GM04503 (cell line): ENCODE measurements at regions not wholly inside any gene's neighbourhood (a gene's known extent, or its start where the extent isn't known, plus 50 kb on each side); places are given as distances from the start of the nearest gene placed in this dataset.
"Not testable (repeated sequence)": the region's sequence is repeated elsewhere in the genome, so short reads cannot be mapped to it uniquely, and the experiment has no call there.

ENCODE experiments used
- DNase-seq: peaks from one replicate; pipeline ENCODE4 v3.0.0-alpha.2; 2012; ENCODE audit warnings: low read depth

DNA sequence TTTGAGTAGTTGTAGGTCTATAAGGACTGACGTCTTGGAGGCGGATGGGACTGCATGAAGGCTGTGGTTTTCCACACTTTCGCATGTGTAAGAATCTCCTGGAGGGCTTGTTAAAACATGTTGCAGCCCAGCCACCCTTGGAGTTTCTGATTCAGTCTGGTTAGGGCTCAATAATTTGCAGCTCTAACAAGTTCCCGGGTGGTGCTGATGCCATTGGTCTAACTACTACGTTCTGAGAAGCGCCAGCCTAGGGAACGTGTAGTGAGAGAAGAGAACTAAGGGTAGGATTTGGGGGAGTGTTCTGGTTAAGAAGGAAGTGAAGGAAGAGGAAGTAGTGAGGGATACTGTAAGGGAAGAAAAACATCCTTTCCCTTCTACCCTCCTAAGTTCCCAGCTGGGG lies 138.9 kb downstream of the LARP7 start:
- DNase-seq: no peak

DNA sequence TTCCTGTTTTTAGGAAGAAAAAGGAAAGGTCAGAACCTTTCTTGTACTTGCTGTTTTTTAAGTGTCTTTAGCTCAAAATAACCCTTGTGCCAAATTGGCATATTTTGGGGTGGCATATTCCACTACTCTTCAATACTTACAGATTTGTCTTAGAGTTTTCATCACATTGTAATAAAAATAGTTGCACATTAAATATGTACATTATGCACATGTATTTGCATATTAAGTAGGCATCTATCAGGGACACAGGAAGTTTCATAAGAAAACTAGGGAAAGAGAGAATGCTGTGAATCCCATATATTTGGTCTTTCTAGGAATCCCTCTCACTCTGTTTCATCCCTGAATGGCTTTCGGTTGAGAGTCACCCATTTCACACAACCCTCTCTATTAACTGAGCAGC lies 139.6 kb downstream of the LARP7 start:
- DNase-seq: no peak

DNA sequence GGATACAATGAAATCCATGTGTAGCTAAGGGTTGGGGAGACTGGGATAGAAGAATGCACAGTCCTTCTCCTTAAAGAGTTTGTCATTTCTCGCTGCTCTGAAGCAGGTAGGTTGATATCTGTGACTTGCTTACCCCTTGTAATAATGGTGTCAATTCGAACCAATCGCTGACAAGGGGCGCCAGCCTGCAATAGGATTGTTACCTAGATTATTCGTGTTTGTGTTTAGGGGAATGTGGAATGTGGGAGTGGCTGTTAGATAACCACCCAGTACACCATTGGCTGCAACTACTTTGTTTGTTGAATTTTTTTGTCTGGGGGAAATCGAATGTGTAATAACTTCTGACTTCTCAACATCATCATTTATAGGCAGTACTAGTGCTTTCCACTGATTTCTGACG lies 141.6 kb downstream of the LARP7 start:
- DNase-seq: no peak

DNA sequence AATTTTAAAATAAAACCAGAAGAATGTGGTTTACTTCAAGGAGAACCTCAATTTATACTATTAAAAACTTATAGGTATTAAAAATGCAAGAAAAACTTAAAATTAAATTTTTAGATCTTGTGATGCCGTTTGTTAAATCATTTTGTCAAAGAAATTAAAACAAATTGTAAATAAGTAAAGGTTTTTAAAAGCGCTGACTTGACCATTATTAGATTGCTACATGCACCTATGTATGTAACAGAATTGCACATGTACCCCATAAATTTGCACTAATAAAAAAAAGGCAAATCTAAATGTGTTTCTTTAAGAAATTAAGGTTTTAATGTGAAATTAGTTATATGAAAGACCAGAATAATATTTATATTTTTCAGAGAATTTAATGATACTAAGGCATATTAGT lies 156.1 kb downstream of the LARP7 start:
- no peak for DNase-seq

DNA sequence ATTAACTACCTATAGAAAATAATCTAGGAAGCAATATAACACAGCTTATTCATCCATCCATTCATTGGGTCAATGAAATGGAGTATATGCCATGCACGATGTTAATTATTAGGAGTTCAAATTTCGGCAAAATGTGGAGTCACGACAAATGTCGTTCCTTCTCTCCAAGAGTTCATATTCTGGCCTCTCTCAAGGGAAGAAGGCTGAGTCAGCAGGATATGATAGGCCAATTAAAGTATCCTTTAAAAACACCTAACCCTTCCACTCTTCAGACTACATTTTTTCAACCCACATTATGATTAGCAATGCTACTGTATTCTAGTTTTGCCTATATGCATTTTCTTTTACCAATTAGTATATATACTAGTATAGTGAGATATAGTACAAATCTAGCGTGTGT lies 163.1 kb downstream of the LARP7 start:
- DNase-seq: no peak

DNA sequence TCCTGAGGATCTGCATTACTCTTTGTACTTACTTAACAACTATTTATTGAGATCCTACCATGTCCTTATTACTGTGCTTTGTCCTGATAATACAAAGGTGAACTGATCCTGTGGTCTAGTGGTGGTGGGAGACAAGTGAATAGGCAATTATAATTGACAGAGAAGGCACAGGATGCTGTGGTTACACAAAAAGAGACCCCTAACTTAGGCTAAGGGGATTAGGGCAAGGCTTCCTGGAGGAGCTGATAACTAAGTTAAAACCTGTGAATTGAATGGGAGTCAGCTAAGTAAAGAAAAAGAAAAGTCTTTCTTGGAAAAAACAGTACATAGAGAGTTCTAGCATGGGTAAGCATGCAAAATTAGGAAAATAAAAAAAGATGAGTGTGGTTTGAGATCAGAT lies 164.4 kb downstream of the LARP7 start:
- DNase-seq: no peak

DNA sequence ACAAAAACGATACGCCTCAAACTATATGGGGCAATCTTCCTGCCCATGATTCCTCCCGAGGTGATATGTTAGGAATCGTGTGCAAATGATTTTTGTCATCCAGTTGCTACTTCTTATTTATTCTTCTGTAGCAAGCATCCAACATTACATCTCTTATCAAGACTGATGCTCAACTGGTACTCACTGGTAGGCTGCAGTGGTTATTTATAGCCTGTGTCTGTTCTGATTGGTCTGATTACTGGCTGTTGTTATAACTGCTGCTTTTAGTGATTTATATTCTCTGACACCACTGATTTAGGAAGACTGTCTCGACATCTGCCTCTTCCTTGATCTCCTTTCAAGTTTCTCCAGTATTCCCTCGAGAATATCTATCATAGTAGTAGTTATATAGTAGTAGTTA lies 165.8 kb downstream of the LARP7 start:
- DNase-seq: no peak

DNA sequence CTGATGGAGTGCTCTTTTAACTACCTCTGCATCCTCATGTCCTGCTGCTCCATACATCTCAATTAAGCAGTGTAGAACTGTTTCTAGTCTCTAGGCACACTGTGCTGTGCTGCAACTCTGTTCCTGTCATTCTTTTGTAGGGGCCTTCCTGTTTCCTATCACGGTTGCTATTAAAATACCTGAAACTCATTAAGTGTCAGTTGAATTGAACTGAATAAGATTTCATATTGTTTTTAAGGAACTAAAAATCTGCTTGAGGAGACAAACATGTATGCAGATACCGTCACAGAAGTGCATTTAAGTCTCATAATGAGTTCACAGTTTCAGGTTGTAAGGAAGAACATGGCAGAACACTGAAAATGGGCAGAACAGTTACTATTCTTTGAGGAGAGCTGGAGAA lies 170.1 kb downstream of the LARP7 start:
- no peak for DNase-seq

DNA sequence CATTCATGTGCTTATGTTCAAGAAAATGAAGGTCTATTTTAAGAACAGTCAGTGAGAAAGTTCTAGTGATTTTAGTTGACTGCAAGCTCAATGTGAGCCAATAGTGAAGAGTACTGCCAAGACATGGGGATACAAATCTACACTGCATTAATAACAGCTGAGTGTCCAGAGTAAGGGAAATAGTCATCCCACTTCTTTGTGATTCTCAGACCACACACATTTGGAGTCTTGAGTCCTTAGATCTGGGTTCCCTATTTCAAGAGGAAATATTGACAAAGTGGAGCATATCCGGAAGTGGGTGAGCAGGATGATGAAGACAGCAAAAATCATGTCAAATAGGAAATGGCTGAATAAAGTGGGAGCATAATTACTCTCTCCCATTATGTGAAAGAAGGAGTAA lies 171.1 kb downstream of the LARP7 start:
- DNase-seq: no peak

DNA sequence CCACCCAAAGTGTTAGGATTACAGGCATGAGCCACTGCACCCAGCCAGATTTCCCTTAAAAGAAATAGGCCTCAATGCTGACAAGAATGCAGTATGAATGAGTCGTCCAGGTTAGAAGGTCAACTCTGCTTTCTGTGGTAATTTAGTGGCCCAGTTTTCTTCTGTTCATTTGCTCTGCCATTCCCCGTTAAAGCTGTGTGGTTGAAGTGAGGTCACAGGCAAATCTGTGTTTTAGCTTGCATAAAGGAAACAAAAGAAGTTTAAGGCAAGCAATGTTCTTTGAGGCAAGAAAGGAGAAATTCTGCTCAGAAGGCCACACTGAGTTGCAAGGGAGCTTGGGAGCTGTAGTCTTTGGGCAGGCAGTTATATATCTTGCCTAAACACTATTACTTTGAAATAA lies 176.8 kb downstream of the LARP7 start:
- peak; percentile 30 for DNase-seq

DNA sequence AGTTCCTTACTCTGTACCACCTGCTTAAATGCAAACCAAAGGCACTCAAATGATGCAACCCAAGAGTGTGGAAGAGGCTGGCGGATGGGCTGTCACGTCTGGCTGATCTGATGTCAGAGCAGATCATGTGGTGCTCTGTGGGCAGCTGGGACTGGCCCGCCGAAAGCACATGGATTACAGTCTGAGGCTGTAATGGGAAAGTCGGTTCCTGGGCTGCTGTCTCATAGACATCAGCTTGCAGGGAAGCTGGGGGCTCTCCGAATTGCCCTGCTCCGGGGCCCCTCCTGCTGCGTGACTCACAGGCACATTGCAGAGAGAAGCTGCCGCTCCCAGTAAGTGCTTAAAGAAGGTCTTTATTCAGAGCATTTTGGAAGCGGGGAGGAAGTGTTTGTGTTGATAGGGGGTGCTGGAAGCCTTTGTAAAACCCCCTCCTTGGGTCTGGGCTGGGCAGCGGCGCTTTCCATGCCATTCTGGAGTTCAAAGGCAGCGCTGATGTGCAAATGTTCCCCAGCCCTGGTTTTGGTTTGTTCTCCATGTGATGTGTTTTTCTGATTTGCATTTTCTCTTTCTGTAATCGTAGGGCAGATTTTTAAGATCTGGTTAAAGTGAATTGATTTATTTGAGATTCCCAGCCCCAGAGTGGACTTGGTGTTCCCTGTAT lies 181.1 kb downstream of the LARP7 start:
- DNase-seq: peak; percentile 51

DNA sequence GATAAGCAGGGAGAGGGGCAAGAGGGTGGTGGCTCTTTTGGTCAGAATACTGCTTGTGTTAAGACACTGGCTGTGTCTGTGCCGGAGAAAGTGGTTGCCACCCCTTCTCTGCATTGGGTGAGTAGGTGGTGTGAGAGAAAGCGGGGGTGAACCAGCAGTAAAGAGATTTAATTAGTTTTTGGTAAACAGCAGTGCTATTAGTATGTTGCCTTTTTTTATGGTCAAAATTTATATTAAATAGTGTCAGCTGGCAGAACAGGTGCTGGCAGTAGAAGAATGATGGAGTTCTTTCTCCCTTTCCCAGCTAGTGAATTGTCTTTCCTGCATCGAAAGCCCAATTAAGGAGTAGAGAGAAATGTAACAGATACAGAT lies 181.6 kb downstream of the LARP7 start:
- no peak for DNase-seq

DNA sequence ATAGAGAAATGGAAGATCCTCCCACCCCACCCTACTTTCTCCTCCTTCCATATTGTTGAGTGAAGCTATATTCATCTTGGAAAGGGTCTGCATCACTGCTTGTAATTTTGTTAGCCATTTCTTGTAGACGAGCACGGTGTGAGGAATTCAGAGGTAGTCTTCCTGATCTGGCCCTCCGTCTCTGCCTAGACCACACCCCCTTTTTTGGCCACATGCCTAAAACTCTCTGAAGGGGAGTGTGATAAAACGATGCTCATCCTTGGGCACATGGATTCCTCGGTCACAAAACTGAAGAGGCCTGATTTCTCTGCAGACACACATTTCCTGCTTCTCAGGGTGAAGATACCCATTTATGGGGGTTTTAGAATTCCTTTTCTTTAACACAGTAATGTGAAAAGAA lies 182.8 kb downstream of the LARP7 start:
- no peak for DNase-seq

DNA sequence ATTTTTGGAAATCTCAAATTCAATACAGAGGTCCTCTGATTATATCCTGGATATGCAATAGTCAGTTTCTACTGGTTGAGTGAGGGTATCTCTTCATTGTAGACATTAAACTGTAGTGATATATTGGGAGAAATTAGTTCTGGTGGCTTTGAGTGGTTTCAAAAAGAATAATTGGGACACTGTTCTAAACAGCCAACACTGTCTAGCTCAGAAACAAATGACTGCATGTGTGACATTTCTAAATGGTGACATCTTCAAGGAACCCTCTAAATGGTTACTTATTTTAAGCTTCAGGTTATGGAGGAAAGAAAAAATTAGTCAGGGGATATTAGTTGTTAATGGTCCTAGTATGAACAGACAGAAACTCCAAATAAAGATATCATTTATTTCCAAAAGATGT lies 186.2 kb downstream of the LARP7 start:
- no peak for DNase-seq

DNA sequence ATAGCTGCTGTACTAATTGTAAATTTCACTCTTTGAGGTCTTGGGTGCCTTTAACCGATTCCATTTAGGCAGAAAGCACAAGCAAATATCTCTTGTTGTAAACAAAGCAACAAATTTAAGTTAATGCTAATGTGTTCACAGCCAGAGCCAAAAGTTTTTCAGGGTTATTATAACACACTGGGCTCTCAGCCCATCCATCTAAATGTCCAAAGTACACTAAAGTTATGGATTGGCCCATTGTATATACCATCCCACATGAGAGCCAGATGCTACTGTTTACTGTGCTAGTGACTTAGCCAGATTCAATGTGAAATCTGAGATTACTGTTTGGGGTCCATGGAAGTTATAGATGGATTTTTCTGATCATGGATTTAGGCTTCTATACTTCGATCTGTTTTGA lies 186.7 kb downstream of the LARP7 start:
- no peak for DNase-seq

DNA sequence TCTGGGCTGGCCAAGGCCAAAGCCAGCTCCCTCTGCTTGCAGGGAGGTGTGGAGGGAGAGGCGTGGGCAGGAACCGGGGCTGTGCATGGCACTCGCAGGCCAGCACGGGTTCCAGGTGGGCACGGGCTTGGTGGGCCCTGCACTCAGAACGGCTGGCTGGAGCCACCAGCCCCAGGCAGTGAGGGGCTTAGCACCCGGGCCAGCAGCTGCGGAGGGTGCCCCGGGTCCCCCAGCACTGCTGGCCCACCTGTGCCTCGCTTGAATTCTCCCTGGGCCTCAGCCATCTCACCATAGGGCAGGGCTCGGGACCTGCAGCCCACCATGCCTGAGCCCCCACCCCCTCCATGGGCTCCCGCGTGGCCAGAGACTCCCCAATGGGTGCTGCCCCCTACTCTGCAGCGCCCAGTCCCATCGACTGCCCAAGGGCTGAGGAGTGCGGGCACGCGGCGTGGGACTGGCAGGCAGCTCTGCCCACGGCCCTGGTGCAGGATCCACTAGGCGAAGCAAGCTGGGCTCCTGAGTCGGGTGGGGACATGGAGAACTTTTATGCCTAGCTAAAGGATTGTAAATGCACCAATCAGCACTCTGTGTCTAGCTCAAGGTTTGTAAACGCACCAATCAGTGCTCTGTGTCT lies 193.9 kb downstream of the LARP7 start:
- no peak for DNase-seq

DNA sequence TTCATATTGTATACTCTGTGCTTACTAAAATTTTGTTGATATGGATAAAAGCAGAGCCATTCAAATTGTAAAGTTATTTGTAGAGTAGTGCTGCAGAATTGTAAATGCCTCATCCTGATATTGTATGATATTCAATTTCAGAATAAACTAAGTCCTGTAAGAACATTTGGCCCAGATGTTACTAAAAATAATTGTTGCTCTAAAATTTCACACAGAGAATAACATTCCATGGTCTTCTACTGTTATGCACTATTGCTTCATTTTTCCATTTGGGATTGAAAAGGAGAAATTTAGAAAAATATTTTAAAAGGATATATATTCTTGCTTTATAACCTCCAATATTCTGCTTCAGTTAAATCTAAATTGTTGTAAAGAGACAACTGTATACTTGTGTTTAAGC lies 195.6 kb downstream of the LARP7 start:
- DNase-seq: no peak

DNA sequence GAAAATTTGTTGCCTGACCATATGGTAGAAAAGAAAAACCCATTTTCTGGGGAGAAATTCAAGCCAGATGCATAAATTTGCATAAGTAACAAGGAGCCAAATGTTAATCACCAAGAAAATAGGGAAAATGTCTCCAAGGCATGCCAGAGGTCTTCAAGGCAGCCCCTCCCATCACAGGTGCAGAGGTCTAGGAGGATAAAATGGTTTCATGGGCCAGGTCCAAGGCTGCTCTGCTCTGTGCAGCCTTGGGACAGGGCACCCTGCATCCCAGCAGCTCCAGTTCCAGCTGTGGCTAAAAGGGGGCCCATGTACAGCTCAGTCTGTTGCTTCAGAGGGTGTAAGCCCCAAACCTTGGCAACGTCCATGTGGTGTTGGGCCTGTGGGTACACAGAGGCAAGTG lies 200.0 kb downstream of the LARP7 start:
- DNase-seq: no peak

DNA sequence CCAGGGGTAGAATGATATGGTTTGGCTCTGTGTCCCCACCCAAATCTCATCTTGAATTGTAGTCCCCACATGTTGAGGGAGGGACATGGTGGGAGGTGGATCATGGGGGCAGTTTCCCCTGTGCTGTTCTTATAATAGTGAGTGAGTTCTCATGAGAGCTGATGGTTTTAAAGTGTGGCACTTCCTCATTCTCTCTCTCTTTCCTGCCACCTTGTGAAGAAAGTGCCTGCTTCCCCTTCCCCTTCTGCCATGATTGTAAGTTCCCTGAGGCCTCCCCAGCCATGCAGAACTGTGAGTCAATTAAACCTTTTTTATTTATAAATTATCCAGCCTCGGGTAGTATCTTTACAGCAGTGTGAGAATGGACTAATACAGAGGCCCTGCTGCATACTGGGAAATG lies 201.1 kb downstream of the LARP7 start:
- not testable (repeated sequence) for DNase-seq

DNA sequence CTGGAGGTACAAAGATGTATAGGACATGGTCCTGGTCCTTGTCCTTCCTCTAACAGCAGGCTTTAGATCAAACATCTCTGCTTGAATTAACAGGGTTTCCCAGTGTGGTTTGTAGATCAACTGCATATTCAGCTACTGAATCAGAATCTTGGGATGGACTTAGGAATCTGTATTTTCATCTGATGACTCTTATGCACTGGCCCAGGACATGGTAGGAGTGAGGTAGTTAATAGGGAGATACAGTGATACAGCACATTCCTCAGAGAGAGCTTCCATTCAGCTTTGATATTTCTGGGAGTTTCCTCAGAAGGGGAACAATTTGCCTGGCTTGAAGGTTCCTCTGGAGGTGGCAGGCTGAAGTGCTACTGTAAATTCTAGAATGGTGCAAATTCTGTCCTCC lies 203.1 kb downstream of the LARP7 start:
- DNase-seq: peak; percentile 41

DNA sequence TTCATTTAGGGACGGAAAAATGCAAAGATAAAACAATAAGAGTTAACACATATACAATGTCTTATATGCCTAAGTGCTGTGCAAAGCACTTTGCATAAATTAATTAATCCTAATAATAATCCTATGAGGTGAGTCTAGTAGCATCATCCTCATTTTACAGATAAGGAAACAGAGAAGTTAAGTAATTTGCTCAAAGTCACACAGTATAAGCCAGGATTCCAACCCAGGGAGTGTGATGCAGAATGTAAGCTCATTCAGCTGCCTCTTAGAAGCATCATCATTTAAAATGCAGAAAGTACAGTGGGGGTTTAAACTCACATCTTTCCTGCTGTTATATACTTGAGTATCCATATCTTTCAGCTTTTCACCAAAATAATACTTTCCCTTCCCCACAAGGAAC lies 203.7 kb downstream of the LARP7 start:
- DNase-seq: no peak

DNA sequence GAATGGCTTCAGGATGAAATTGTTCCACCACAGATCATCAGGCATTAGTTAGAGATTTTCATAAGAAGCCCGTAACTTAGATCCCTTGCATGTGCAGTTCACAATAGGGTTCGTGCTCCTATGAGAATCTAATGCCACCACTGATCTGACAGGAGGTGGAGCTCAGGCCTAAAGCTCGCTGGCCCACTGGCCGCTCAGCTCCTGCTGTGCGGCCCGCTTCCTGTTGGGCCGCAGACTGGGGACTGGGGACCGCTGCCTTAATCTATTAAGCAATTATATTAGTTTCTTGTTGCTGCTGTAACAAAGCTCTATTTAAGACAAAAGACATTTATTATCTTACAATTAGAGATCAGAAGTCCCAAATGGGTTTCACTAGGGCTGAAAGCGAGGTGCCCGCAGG lies 205.6 kb downstream of the LARP7 start:
- DNase-seq: no peak

DNA sequence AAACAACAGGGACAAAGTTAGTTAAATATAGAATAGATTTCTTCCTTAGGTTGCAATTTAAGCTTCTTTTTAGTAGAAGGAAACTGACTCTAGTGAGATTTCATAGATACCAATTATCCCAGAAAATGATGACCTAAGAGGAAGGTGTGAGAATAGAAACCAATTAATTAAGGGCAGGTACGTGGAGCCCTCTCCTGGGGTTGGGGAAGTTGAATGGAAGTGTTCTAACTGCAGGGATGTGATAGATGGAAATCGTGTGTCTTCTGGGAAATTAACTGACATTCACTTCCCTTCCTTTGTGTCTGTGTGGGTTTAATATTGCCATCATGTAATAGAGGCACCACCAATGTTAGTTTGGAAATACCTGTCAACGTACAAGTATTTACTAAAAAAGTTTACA lies 204.1 kb upstream of the ANK2 start:
- DNase-seq: no peak

DNA sequence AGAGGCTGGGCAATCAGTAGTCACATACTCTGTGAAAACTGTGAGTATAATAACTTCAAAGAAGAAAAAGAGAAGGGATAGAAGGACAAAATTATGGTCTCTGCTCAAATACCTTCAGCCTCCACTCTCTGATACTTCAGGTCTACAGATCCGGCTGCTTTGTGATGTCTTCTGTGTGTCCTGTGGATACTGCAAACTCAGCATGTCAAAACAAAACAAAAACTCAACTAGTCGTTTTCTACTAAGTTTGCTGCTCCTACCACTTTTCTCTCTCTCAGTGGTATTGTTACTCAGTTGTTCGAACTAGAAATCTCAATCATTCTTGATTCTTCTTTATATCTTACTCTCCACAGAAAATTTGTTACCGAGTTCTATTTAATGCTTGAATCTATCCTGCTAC lies 202.4 kb upstream of the ANK2 start:
- DNase-seq: no peak

DNA sequence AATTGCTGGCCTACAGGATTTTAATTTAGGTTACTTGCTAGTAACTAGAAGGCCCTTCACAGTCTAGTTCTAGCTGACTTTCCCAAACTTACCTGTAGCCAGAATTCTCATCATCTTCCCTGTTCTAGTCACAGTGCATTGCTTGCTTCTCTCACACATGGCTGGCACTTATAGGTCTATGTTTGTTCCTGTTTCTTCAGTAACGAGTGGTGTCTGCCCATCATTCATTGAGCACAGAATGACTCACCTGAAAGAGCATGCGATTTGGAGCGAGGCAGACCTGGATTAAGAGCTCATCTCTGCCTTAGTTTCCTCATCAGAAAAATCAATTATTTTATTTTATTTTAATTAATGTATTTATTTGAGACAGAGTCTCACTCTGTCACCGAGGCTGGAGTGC lies 201.7 kb upstream of the ANK2 start:
- DNase-seq: no peak
